ENCODE measurements at regions not wholly inside any gene's neighbourhood (a gene's known extent, or its start where the extent isn't known, plus 50 kb on each side); places are given as distances from the start of the nearest gene placed in this dataset.

DNA sequence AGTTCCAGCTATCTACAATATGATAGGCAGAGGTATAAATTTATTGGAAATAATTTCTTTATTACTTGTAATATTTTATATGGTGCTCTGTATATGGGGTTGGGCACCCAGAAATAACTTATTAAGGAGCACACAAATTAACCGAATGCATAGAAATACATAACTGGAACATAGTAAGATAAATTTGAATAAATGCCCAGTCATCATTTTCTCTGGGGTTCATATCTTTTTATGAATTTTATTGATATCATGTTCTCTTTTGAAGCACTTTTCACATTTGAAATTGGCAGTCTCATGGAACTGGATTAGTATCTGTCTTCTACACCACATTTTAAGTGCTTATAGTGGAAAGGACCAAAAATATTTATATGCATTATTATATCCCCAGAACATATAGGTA lies 122.0 kb downstream of the PCDH7 start:
- TF ChIP-seq, protein P1, sequence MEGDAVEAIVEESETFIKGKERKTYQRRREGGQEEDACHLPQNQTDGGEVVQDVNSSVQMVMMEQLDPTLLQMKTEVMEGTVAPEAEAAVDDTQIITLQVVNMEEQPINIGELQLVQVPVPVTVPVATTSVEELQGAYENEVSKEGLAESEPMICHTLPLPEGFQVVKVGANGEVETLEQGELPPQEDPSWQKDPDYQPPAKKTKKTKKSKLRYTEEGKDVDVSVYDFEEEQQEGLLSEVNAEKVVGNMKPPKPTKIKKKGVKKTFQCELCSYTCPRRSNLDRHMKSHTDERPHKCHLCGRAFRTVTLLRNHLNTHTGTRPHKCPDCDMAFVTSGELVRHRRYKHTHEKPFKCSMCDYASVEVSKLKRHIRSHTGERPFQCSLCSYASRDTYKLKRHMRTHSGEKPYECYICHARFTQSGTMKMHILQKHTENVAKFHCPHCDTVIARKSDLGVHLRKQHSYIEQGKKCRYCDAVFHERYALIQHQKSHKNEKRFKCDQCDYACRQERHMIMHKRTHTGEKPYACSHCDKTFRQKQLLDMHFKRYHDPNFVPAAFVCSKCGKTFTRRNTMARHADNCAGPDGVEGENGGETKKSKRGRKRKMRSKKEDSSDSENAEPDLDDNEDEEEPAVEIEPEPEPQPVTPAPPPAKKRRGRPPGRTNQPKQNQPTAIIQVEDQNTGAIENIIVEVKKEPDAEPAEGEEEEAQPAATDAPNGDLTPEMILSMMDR (IDR thresholded peaks at IDR 0.05; ENCODE audit: borderline replicate concordance, insufficient read depth, low read depth, low read length): no peak
- no peak overlapping the region for H3K4me3 ChIP-seq (ENCODE audit: low read depth, low read length)

DNA sequence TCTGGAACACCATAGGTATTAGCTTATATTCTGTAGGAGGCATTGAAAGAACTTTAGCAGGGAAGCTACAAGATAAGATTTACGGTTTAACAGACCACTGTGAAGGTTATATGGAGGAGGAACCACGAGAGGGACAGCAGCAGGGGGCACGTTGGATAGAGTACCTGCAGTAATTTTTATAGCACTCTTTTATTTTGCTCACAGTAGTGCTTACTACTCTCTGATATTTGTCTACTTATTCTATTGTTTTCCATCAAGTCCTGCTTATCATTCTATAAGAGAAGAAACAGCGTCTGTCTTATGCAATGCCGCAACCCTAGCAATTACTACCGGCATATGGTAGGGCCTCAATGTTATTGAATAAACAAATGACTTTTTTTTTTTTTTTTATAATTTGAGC lies 122.5 kb downstream of the PCDH7 start:
- no peak overlapping the region for H3K4me3 ChIP-seq (ENCODE audit: low read depth, low read length)
- TF ChIP-seq, protein P1 (IDR thresholded peaks at IDR 0.05; ENCODE audit: borderline replicate concordance, insufficient read depth, low read depth, low read length): no peak

- TF ChIP-seq, protein P1 (IDR thresholded peaks at IDR 0.05; ENCODE audit: borderline replicate concordance, insufficient read depth, low read depth, low read length): no peak
- H3K4me3 ChIP-seq (ENCODE audit: low read depth, low read length): no peak overlapping the region
Observed at GRCh38 chr4:30844861-30845582, 124.9 kb downstream of the PCDH7 start.

DNA sequence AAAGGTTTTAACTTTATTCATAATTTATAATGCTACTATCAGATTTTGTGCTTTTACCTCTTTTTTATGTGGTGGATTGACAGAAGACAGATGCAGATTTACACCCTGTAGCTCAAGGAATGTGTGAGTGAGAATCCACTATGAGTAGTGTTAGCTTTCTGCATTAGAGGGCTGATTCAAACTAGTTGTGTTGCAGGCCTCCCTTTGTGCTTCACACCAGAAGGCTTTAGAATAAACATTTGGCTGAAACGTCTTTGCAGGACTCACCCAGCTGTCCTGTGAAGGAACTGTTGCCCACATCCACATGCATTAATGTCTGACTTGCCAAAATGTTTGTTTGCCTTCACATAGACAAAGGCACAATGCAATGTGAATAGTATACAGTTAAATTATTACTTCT lies 127.0 kb downstream of the PCDH7 start:
- no peak overlapping the region for H3K4me3 ChIP-seq (ENCODE audit: low read depth, low read length)
- TF ChIP-seq, protein P1 (IDR thresholded peaks at IDR 0.05; ENCODE audit: borderline replicate concordance, insufficient read depth, low read depth, low read length): no peak

DNA sequence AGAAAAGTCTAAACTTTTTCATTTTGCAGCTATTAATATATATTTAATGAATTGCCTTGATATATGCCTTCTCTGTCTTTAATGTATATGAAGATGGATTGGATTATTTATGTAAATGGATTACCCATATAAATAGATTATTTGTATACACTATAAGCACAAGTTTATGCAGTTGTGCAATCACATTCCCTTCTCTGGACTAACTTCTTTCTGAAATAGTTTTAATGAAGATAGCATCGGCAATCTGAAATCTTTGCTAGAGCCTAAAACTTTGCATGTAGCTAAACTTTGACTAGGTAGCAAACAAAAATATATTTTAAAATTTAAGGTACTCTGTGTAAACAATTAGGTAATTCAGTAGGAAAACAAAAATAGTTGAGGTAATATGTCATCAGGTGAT lies 127.8 kb downstream of the PCDH7 start:
- TF ChIP-seq, protein P1 (IDR thresholded peaks at IDR 0.05; ENCODE audit: borderline replicate concordance, insufficient read depth, low read depth, low read length): no peak
- no peak overlapping the region for H3K4me3 ChIP-seq (ENCODE audit: low read depth, low read length)

DNA sequence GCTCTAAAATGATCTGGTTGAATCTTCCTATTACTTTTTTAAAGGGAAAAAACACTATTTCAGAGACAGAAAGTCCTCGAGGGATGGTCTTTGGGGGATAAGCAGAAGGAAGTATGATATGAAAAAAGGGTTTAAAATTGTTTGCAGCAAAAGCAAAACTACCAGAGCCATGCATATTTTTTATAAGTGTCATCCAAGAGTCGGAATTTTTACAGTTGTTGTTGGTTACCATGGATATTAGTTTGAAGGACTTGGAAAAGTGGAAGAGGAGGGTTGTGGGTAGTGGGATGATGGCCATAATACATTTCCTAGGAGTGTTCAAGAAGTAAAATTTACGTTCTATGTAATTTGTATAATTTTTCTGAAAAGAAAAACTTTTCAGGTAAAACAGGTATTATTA lies 134.4 kb downstream of the PCDH7 start:
- no peak overlapping the region for H3K4me3 ChIP-seq (ENCODE audit: low read depth, low read length)
- TF ChIP-seq, protein P1 (IDR thresholded peaks at IDR 0.05; ENCODE audit: borderline replicate concordance, insufficient read depth, low read depth, low read length): no peak

- TF ChIP-seq, protein P1 (IDR thresholded peaks at IDR 0.05; ENCODE audit: borderline replicate concordance, insufficient read depth, low read depth, low read length): no peak
- H3K4me3 ChIP-seq (ENCODE audit: low read depth, low read length): no peak overlapping the region
Observed at GRCh38 chr4:30855232-30855631, 135.1 kb downstream of the PCDH7 start.

Measured in GM12875 (cell line).